Left forelimb (tissue), 1 donor: ENCODE measurements at regions not wholly inside any gene's neighbourhood (a gene's known extent, or its start where the extent isn't known, plus 50 kb on each side); places are given as distances from the start of the nearest gene placed in this dataset.
"Not testable (repeated sequence)": the region's sequence is repeated elsewhere in the genome, so short reads cannot be mapped to it uniquely, and the experiment has no call there.

ENCODE experiments used
- DNase-seq: peaks from one replicate; pipeline ENCODE4 v3.0.0-alpha.2; 2018; ENCODE audit warnings: low spot score

- no peak for DNase-seq
These were observed 153.5 kb downstream of the HHIP start for GRCh38 chr4:144799486-144799885.

DNA sequence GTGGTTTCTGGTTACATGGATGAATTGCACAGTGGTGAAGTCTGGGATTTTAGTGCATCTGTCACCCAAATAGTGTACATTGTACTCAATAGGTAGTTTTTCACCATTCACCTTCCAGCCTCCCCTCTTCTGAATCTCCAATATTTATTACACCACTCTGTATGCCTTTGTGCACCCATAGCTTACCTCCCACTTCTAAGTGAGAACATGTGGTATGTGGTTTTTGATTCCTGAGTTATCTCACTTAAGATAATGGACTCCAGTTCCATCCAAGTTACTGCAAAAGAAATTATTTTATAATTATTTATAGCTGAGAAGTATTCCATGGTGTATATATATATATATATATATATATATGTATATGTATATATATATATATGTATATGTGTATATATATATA, 155.8 kb downstream of the HHIP start:
- no peak for DNase-seq

- DNase-seq, result no peak
These were observed 162.1 kb downstream of the HHIP start for GRCh38 chr4:144808034-144808433.

- DNase-seq, result no peak
These were observed 163.2 kb downstream of the HHIP start for GRCh38 chr4:144809056-144809640.

- DNase-seq, result no peak
These were observed 170.7 kb downstream of the HHIP start for GRCh38 chr4:144816668-144817067.

- DNase-seq, result no peak
These were observed 171.1 kb downstream of the HHIP start for GRCh38 chr4:144817081-144817480.

GRCh38 chr4:144818136-144818535, 172.2 kb downstream of the HHIP start:
- DNase-seq, result no peak

- DNase-seq, result no peak
These were observed 173.6 kb downstream of the HHIP start for GRCh38 chr4:144819591-144819990.

DNA sequence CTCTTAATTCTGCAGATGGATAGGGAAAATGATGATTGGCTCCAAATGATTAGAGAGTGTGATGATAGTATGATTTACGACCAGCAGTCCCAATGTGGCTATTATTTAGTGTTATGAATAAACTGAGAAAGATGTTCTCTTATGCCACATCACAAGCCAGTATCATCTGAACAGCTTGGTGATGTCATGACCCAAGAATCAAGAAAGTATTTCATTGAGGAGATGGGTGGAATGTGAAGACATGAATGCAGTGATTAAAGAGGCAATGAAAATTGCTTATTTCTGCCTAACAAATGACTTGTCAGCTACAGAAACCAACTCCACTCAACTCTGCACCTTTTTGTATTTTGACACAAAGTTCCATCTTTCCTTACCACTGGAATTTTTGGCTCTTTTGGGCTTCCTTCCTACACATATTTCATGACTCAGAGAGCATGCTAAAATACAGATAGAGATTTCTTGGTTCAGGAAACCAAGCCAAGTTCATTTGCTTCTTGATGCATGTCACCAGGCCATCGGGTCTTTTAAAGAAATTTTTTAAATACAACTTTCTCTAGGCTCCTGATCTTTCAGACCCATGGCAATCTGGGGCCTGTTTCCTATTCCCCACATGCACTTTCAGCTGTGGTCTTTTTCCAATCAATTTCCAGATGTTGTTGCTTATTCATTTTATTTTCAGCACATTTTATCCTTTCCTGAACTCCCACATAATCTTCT, 174.2 kb downstream of the HHIP start:
- DNase-seq, result no peak

- DNase-seq, result peak; percentile 68
These were observed 174.8 kb downstream of the HHIP start for GRCh38 chr4:144820728-144821085.

DNA sequence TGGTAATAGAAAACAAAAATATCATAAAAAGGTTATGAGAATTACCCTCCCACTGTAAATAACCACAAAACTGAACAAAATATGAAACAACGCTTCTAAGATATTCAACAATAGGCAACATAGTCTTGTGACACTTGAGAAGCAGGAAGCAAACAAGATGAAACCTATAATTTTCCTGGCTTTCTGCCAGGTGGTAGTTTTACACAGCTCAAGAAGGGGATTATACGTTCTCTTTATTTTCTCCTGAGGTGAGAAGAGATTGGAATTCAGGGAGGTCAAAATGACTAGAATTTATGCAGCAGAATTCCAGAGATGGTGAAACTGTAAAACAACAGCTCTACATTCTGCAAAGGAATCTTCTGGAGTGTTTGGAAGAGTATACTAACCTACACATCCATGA, 186.0 kb downstream of the HHIP start:
- no peak for DNase-seq

DNA sequence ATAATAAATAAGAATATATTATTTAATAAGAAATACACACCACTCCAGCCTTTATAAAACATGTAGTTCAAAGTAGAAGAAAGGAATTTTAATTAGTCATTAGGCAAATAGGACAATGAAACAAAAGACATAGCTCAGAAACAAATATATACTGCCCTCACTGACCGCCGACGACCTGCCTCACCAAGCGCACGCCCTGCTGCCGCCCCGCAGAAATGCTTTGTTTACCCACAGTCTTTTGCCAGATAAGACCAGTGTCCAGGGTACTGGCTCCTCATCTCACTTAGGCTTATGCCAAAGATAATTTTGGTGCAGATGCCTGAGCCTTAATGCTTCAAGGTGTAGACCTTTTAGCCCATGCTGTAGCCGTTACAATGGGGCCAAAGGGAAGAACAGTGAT, 199.5 kb downstream of the HHIP start:
- DNase-seq, result no peak

DNA sequence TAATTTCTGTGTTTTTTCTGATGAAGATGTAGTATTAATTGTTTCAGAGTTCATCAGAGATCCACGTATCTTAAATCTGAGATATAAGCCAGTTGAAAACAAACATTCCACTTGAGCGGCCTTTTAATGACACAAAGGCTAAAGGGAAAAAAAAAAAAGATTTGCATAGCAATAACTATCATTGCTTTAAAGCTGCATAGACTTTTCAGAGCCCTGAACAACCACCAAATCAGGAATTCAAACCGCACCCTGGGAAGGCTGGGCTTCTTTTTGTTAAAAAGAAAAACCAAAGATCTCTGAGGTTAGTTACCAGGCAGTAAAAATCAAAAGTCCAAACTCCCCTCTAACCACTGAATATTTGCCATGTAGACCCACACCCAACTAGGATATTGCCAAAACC, 206.0 kb downstream of the HHIP start:
- DNase-seq, result no peak

GRCh38 chr4:144861471-144861870, 215.5 kb downstream of the HHIP start:
- no peak for DNase-seq

- no peak for DNase-seq
These were observed 216.3 kb downstream of the HHIP start for GRCh38 chr4:144862210-144862609.

- not testable (repeated sequence) for DNase-seq
These were observed 218.9 kb downstream of the HHIP start for GRCh38 chr4:144864891-144865290.

GRCh38 chr4:144868309-144868708, 222.4 kb downstream of the HHIP start:
- no peak for DNase-seq

DNA sequence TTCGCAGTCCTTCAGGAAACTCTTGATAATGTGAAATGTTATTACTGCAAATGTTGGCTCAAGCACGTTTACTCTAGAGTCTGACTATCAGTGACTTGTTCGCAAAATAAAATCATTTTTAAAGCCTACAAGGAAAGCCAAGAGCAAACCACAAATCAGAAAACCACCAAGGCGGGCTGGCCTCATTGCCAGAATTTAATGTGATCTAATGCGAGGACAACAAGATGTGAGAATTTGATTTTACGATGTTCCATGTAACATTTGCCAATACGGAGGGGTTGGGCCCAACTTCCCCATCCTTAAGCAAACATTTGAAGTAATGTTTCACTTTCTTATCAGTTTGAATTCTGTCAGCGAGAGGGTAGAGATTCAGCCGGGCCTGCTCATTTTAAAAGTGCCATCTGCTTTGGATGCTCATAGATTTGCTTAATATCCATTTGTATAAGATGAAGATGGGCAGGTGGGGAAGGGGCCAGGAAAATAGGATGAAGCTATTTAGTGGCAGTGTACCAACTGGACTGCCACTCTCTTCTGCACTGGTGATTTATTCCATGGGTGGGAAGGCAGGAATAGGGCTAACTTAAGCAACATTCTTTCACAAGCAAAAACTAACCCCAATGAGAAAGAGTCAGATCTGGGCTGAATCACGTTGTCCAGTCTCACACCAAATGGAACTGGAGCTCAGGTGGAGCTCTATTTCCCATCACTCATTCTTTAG, 225.3 kb downstream of the ANAPC10 start:
- no peak for DNase-seq

DNA sequence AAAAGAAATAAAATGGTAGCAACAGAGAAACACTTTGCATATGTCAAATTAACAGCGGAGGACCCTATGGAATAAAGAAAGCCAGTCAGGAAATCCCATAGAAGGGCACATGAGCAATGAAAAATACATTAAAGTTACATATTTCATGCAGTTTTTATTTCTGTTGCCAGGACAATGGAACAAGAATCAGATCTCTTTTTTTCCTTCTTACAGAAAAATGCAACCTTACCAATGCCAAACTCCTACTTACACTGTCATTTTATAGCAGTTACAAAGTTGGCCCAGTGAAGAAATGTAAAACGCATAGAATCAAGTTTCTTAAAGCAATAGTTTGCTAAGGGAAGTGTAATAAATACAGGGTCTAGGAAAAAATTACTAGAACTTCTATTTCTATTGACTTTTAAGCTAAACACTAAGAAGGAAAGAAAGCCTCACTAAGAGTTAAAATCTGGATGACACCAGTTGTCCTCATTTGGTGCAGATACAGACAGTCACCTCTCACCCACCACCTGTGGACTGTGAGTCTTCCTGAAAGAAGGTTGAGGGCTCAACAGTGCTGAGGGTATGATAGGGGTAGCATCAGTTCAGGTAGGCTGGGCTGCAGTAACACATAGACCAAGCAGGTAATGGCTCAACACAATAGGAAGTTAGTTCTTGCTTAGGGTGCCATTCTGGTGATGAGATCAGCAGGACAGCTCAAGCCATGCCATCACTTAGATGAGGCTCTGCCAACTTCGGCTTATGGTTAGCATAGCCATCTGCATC, 224.6 kb downstream of the ANAPC10 start:
- DNase-seq, result no peak

- no peak for DNase-seq
These were observed 203.4 kb downstream of the ANAPC10 start for GRCh38 chr4:144894573-144894972.

- DNase-seq, result no peak
These were observed 198.6 kb downstream of the ANAPC10 start for GRCh38 chr4:144899393-144899792.

- no peak for DNase-seq
These were observed 196.9 kb downstream of the ANAPC10 start for GRCh38 chr4:144901141-144901540.

- DNase-seq, result no peak
These were observed 195.4 kb downstream of the ANAPC10 start for GRCh38 chr4:144902614-144903013.
